Endothelial cell of umbilical vein (primary cell): ENCODE measurements at regions not wholly inside any gene's neighbourhood (a gene's known extent, or its start where the extent isn't known, plus 50 kb on each side); places are given as distances from the start of the nearest gene placed in this dataset.

Source experiments
- BruUV-seq: library from RNA; stranded (reverse); fragments of 400-500 nt; replicated peaks from 2 replicates; lab custom pipeline; 2021; lab: Mats Ljungman, UMichigan
- CTCF ChIA-PET: fragments of 300-600, 350-600 bp; sonication (Branson Sonifier 250); formaldehyde crosslinking; loops from one replicate; lab custom pipeline; 2021; ENCODE audit warnings: antibody characterized with exemption, inconsistent platforms; lab: Charles Lee
- POLR2A ChIA-PET: fragments of 300-600, 350-600 bp; sonication (Branson Sonifier 250); formaldehyde crosslinking; loops from one replicate; lab custom pipeline; 2021; ENCODE audit warnings: antibody characterized with exemption, inconsistent platforms; lab: Charles Lee
- DNase-seq: peaks from one replicate; pipeline ENCODE4 v3.0.0-alpha.2; 2011; ENCODE audit warnings: low read depth, low spot score
- FAIRE-seq: peaks from 2 replicates; lab custom pipeline; 2011; peaks lifted over from hg19 to GRCh38; lab: Jason Lieb, UNC
- H2AFZ ChIP-seq: 2 replicates; pipeline ENCODE4 v1.6.0; 2012; ENCODE audit warnings: low read depth, low read length, control low read depth, inconsistent platforms
- H3K27ac ChIP-seq: 2 replicates; pipeline ENCODE4 v1.5.1; 2011; ENCODE audit warnings: low read depth, mild to moderate bottlenecking, control low read depth, low read length, moderate library complexity; ENCODE audit not compliant: insufficient read depth
- H3K27me3 ChIP-seq, 2 experiments: 2 replicates each; pipeline versions ENCODE4 v1.6.0 to v1.6.1; 2011; ENCODE audit warnings: low read length in 2 of 2, mixed read lengths in 1 of 2; ENCODE audit not compliant: control insufficient read depth in 2 of 2, insufficient read depth in 2 of 2
- H3K36me3 ChIP-seq, 2 experiments: 2 replicates in 1 of 2; 3 replicates in 1 of 2; pipeline ENCODE4 v1.5.1; 2011; ENCODE audit warnings: low read length in 2 of 2, mild to moderate bottlenecking in 1 of 2, moderate library complexity in 1 of 2; ENCODE audit not compliant: control insufficient read depth in 2 of 2, insufficient read depth in 2 of 2; ENCODE audit errors: extremely low read depth in 1 of 2
- H3K4me1 ChIP-seq: 3 replicates; pipeline ENCODE4 v1.5.1; 2011; ENCODE audit warnings: mild to moderate bottlenecking, low read length; ENCODE audit not compliant: control insufficient read depth, insufficient read depth; ENCODE audit errors: extremely low read depth
- H3K4me2 ChIP-seq: 2 replicates; pipeline ENCODE4 v1.6.1; 2011; ENCODE audit warnings: low read length, control low read depth, mixed read lengths; ENCODE audit not compliant: insufficient read depth
- H3K4me3 ChIP-seq, 3 experiments: fragments of 200-600 bp in 1 of 3; sonication (generic), shearing (Covaris generic) in 1 of 3; replicated peaks in 1 of 3; 2 replicates each; pipeline ENCODE4 v1.5.1; 2011 to 2016; ENCODE audit warnings: control low read depth in 3 of 3, low read length in 3 of 3, mild to moderate bottlenecking in 2 of 3, inconsistent platforms in 1 of 3, low read depth in 1 of 3, moderate library complexity in 1 of 3; ENCODE audit not compliant: insufficient read depth in 1 of 3
- H3K79me2 ChIP-seq: 2 replicates; pipeline ENCODE4 v1.6.0; 2012; ENCODE audit warnings: low read length, inconsistent platforms; ENCODE audit not compliant: control insufficient read depth, insufficient read depth
- H3K9ac ChIP-seq: replicated peaks from 2 replicates; pipeline ENCODE3; 2011; ENCODE audit warnings: low read length, control low read depth; ENCODE audit not compliant: insufficient read depth; ENCODE audit errors: extremely low read depth
- H3K9me1 ChIP-seq: replicated peaks from 3 replicates; pipeline ENCODE4 v1.6.0; 2011; ENCODE audit warnings: mild to moderate bottlenecking, low read length; ENCODE audit not compliant: control insufficient read depth, insufficient read depth; ENCODE audit errors: extremely low read depth
- H3K9me3 ChIP-seq: replicated peaks from 2 replicates; pipeline ENCODE4 v1.5.1; 2012; ENCODE audit warnings: low read length, inconsistent platforms; ENCODE audit not compliant: control insufficient read depth, insufficient read depth
- H4K20me1 ChIP-seq: replicated peaks from 2 replicates; pipeline ENCODE3; 2011; ENCODE audit warnings: mild to moderate bottlenecking, low read length; ENCODE audit not compliant: control insufficient read depth, insufficient read depth; ENCODE audit errors: extremely low read depth
- CTCF ChIP-seq, 2 donors: IDR thresholded peaks; 1 replicate in 1 of 2; 2 replicates in 1 of 2; pipeline ENCODE4 v1.5.1; 2011; ENCODE audit warnings: low read length in 2 of 2, mild to moderate bottlenecking in 2 of 2, moderate library complexity in 2 of 2, control low read depth in 1 of 2, inconsistent platforms in 1 of 2, low read depth in 1 of 2; ENCODE audit not compliant: insufficient read depth in 1 of 2; ENCODE audit errors: extremely low read depth in 1 of 2
- EZH2 ChIP-seq: IDR thresholded peaks from 2 replicates; pipeline ENCODE4 v1.6.1; 2012; ENCODE audit warnings: borderline replicate concordance, low read depth, mild to moderate bottlenecking, moderate library complexity, low read length, inconsistent platforms; ENCODE audit not compliant: severe bottlenecking
- FOS ChIP-seq: IDR thresholded peaks from 2 replicates; pipeline ENCODE4 v1.6.1; 2011; ENCODE audit warnings: mild to moderate bottlenecking, low read length, moderate library complexity, borderline replicate concordance; ENCODE audit not compliant: insufficient read depth
- GATA2 ChIP-seq: IDR thresholded peaks from 2 replicates; pipeline ENCODE4 v1.7.0; 2011; ENCODE audit warnings: low read depth, mild to moderate bottlenecking, moderate library complexity, mixed read lengths, low read length; ENCODE audit not compliant: insufficient read length, insufficient read depth
- JUN ChIP-seq: IDR thresholded peaks from 2 replicates; pipeline ENCODE4 v1.6.1; 2011; ENCODE audit warnings: borderline replicate concordance, low read depth; ENCODE audit not compliant: insufficient read length, insufficient read depth
- MAX ChIP-seq: IDR thresholded peaks from 2 replicates; pipeline ENCODE4 v1.6.1; 2011; ENCODE audit not compliant: insufficient read depth, insufficient read length
- MYC ChIP-seq: IDR thresholded peaks from one replicate; pipeline ENCODE4 v1.6.1; 2011; ENCODE audit warnings: mild to moderate bottlenecking, low read depth, low read length
- POLR2A ChIP-seq: IDR thresholded peaks from 2 replicates; pipeline ENCODE4 v1.6.1; 2012; ENCODE audit warnings: low read depth, mild to moderate bottlenecking, control low read depth, low read length
- POLR2AphosphoS5 ChIP-seq: IDR thresholded peaks from 2 replicates; pipeline ENCODE4 v1.6.1; 2012; ENCODE audit warnings: low read depth, mild to moderate bottlenecking, control low read depth, low read length, moderate library complexity; ENCODE audit not compliant: insufficient read depth
- dilution Hi-C: fragments of 300-500 bp; cut with MboI; formaldehyde crosslinking; loops from one replicate; pipeline ENCODE4 v1.15.0; 2019; ENCODE audit warnings: low sequenced_read_pairs; ENCODE audit not compliant: extremely low pct_ligation_motif_present
- intact Hi-C: fragments of 100-400 bp; cut with micrococcal nuclease; formaldehyde crosslinking; loops from one replicate; pipeline ENCODE4 v1.10.0; 2022

DNA sequence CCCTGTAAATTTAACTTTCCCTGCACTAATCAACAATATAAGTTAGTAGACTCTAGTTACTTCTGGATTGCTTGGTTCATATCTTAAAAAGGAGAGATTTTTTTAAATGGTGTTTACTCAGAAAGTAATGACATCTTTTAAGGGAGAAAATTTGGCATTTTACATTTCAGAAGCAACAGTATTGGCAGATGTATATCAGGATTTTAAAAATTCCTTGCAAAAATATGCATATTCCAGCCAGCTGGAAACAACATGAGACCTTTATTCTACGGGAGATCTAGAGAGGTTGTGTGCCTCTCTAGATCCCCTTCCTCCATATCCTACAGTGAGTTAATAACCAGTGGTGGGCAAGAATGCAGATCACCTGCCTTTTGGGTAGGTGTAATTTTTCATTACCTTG, 848.2 kb downstream of the USP25 start:
- BruUV-seq, result no TSS peak
- H3K9me3 ChIP-seq, result no peaks in the 10 kb centered on the region
- H3K79me2 ChIP-seq, result no peaks in the 10 kb centered on the region
- H3K27me3 ChIP-seq, result no peaks in the 10 kb centered on the region
- no peak overlapping the region for H3K9ac ChIP-seq
- POLR2A ChIA-PET, result no interaction called here
- no peaks in the 10 kb centered on the region for H3K36me3 ChIP-seq
- H3K4me3 ChIP-seq, result no peak overlapping the region
- no peak for FAIRE-seq
- no peak overlapping the region for H2AFZ ChIP-seq
- no peaks in the 10 kb centered on the region for H3K9me1 ChIP-seq
- no peak for TF ChIP-seq JUN
- TF ChIP-seq POLR2AphosphoS5, result no peak
- no peak for TF ChIP-seq GATA2
- TF ChIP-seq MYC, result no peak
- TF ChIP-seq CTCF (IDR thresholded peaks at IDR 0.05; ENCODE audit: extremely low read depth in 1 of 2, insufficient read depth in 1 of 2, low read depth in 1 of 2, low read length in 2 of 2), result no peak
- no peak for TF ChIP-seq MAX
- no peak for TF ChIP-seq EZH2
- no peak for TF ChIP-seq FOS
- no peak for TF ChIP-seq POLR2A
- DNase-seq, result no peak
- H4K20me1 ChIP-seq, result no peaks in the 10 kb centered on the region
- H3K4me2 ChIP-seq, result no peak overlapping the region
- CTCF ChIA-PET, result interaction anchor here (1.8 kb wide), 1 partner anchor 9 kb away, joined by 7 read pairs; no protein-coding TSS in a partner anchor
- dilution Hi-C loops (no loop called here), intact Hi-C loops (no loop called here)
- no peak overlapping the region for H3K27ac ChIP-seq
- peaks cover 12% of the 10 kb centered on the region for H3K4me1 ChIP-seq
